ENCODE measurements at regions not wholly inside any gene's neighbourhood (a gene's known extent, or its start where the extent isn't known, plus 50 kb on each side); places are given as distances from the start of the nearest gene placed in this dataset.

DNA sequence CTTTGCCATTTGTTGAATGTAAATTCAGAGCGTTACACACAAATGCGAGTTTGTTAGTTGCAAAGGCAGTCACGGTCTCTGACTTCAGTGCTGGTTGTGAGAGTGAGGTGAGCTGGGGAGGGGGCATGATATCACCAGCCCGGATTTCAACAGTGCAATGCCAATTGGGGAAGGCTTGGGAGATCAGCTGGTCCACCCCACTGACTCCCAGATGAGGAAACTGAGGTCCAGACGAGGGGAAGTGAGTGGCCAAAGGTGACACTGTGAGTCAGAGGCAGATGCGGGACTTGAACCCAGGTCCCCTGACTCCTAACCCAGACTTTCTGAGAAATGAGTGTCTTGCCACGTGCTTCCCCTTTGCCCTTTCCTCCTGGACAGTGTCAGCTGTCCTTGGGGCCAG, 62.1 kb downstream of the CEBPB start:
- TF ChIP-seq, protein P1, sequence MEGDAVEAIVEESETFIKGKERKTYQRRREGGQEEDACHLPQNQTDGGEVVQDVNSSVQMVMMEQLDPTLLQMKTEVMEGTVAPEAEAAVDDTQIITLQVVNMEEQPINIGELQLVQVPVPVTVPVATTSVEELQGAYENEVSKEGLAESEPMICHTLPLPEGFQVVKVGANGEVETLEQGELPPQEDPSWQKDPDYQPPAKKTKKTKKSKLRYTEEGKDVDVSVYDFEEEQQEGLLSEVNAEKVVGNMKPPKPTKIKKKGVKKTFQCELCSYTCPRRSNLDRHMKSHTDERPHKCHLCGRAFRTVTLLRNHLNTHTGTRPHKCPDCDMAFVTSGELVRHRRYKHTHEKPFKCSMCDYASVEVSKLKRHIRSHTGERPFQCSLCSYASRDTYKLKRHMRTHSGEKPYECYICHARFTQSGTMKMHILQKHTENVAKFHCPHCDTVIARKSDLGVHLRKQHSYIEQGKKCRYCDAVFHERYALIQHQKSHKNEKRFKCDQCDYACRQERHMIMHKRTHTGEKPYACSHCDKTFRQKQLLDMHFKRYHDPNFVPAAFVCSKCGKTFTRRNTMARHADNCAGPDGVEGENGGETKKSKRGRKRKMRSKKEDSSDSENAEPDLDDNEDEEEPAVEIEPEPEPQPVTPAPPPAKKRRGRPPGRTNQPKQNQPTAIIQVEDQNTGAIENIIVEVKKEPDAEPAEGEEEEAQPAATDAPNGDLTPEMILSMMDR (conservative IDR thresholded peaks at IDR 0.05; ENCODE audit: low read depth, low read length): no peak
- TF ChIP-seq EZH2 (IDR thresholded peaks at IDR 0.05; ENCODE audit: low read length, unreplicated experiment): no peak
